Tibial nerve (tissue), 4 donors: ENCODE measurements at regions not wholly inside any gene's neighbourhood (a gene's known extent, or its start where the extent isn't known, plus 50 kb on each side); places are given as distances from the start of the nearest gene placed in this dataset.
A peak's percentile ranks its signal among the peaks of the same experiment; 100 is the strongest.

Experiments
- CTCF ChIP-seq, 5 experiments: fragments of 200-600 bp in 3 of 5; fragments of 450-650 bp in 2 of 5; sonication (generic) in 3 of 5; IDR thresholded peaks; one replicate each; pipeline ENCODE4 v1.5.1; 2016 to 2019; ENCODE audit warnings: antibody characterized with exemption in 5 of 5, mild to moderate bottlenecking in 3 of 5, moderate library complexity in 2 of 5
- EP300 ChIP-seq, 2 donors: sonication (generic); formaldehyde crosslinking; IDR thresholded peaks; one replicate each; pipeline ENCODE4 v1.6.1; 2017; ENCODE audit warnings: antibody characterized with exemption in 2 of 2, mild to moderate bottlenecking in 1 of 2
- POLR2A ChIP-seq, 2 donors: fragments of 450-650 bp; IDR thresholded peaks; one replicate each; pipeline ENCODE4 v1.6.1; 2017; ENCODE audit warnings: antibody characterized with exemption in 2 of 2, mild to moderate bottlenecking in 2 of 2, moderate library complexity in 2 of 2

GRCh38 chr11:11155962-11156815 is 196.9 kb downstream of the CSNK2A3 start:
- TF ChIP-seq CTCF (IDR thresholded peaks at IDR 0.05) (peak in 1 of 5 experiments; percentile 9), POLR2A (IDR thresholded peaks at IDR 0.05) (no peak), EP300 (IDR thresholded peaks at IDR 0.05) (no peak)
